ENCODE measurements at regions not wholly inside any gene's neighbourhood (a gene's known extent, or its start where the extent isn't known, plus 50 kb on each side); places are given as distances from the start of the nearest gene placed in this dataset.

- TF ChIP-seq EP300 (IDR thresholded peaks at IDR 0.05), result no peak
- no peak for TF ChIP-seq CTCF (IDR thresholded peaks at IDR 0.05)
- no peak for TF ChIP-seq POLR2A (IDR thresholded peaks at IDR 0.05)
- no peak for TF ChIP-seq POLR2AphosphoS5 (IDR thresholded peaks at IDR 0.05)
- Histone ChIP-seq H3K36me3 (no peaks in the 10 kb centered on the region), H3K27ac (no peak overlapping the region), H3K4me3 (no peak overlapping the region), H3K27me3 (no peaks in the 10 kb centered on the region), H3K4me1 (no peaks in the 10 kb centered on the region), H3K9me3 (no peaks in the 10 kb centered on the region)
- WGBS, 2 donors, result 87 to 92% methylated on average over 2 of the region's 2 CpGs
- ATAC-seq (ENCODE audit: low FRiP score in 2 of 2) (no peak), DNase-seq (no peak)
These were observed 156.4 kb upstream of the GYPA start for GRCh38 chr4:144296941-144297340.

GRCh38 chr4:144298519-144298918, 158.0 kb upstream of the GYPA start:
- Histone ChIP-seq H3K4me1 (no peaks in the 10 kb centered on the region), H3K27me3 (no peaks in the 10 kb centered on the region), H3K27ac (no peak overlapping the region), H3K9me3 (no peaks in the 10 kb centered on the region), H3K4me3 (no peak overlapping the region), H3K36me3 (no peaks in the 10 kb centered on the region)
- 61 to 72% methylated on average over 3 of the region's 3 CpGs for WGBS, 2 donors
- DNase-seq (no peak), ATAC-seq (ENCODE audit: low FRiP score in 2 of 2) (no peak)
- TF ChIP-seq POLR2A (IDR thresholded peaks at IDR 0.05) (no peak), EP300 (IDR thresholded peaks at IDR 0.05) (no peak), POLR2AphosphoS5 (IDR thresholded peaks at IDR 0.05) (no peak), CTCF (IDR thresholded peaks at IDR 0.05) (no peak)

GRCh38 chr4:144300616-144301015, 160.1 kb upstream of the GYPA start:
- no peak for ATAC-seq (ENCODE audit: low FRiP score in 2 of 2)
- H3K27ac ChIP-seq, result no peak overlapping the region

GRCh38 chr4:144302704-144303536, 162.4 kb upstream of the GYPA start:
- TF ChIP-seq POLR2A (IDR thresholded peaks at IDR 0.05) (no peak), CTCF (IDR thresholded peaks at IDR 0.05) (no peak), POLR2AphosphoS5 (IDR thresholded peaks at IDR 0.05) (no peak), EP300 (IDR thresholded peaks at IDR 0.05) (no peak)
- ATAC-seq (ENCODE audit: low FRiP score in 2 of 2), result no peak
- H3K9me3 ChIP-seq, result no peaks in the 10 kb centered on the region
- H3K27me3 ChIP-seq, result no peaks in the 10 kb centered on the region
- H3K27ac ChIP-seq, result no peak overlapping the region
- H3K4me1 ChIP-seq, result no peaks in the 10 kb centered on the region
- no peak for DNase-seq
- no peak overlapping the region for H3K4me3 ChIP-seq
- no peaks in the 10 kb centered on the region for H3K36me3 ChIP-seq
- 71 to 72% methylated on average over 7 of the region's 7 CpGs for WGBS, 2 donors

More at GRCh38 chr4:144300616-144301015, 160.1 kb upstream of the GYPA start:
- no peaks in the 10 kb centered on the region for H3K27me3 ChIP-seq
- no peaks in the 10 kb centered on the region for H3K9me3 ChIP-seq
- WGBS, 2 donors, result 61 to 87% methylated on average over 2 of the region's 2 CpGs
- no peak for DNase-seq
- no peak overlapping the region for H3K4me3 ChIP-seq
- no peaks in the 10 kb centered on the region for H3K4me1 ChIP-seq
- H3K36me3 ChIP-seq, result no peaks in the 10 kb centered on the region
- TF ChIP-seq EP300 (IDR thresholded peaks at IDR 0.05) (no peak), POLR2A (IDR thresholded peaks at IDR 0.05) (no peak), POLR2AphosphoS5 (IDR thresholded peaks at IDR 0.05) (no peak), CTCF (IDR thresholded peaks at IDR 0.05) (no peak)

- no peak for ATAC-seq (ENCODE audit: low FRiP score in 2 of 2)
- H3K4me1 ChIP-seq, result no peaks in the 10 kb centered on the region
- no peak for DNase-seq
- H3K4me3 ChIP-seq, result no peak overlapping the region
- 85 to 90% methylated on average over 2 of the region's 2 CpGs for WGBS, 2 donors
- no peaks in the 10 kb centered on the region for H3K9me3 ChIP-seq
- H3K27ac ChIP-seq, result no peak overlapping the region
- H3K36me3 ChIP-seq, result no peaks in the 10 kb centered on the region
- H3K27me3 ChIP-seq, result no peaks in the 10 kb centered on the region
- TF ChIP-seq POLR2A (IDR thresholded peaks at IDR 0.05) (no peak), EP300 (IDR thresholded peaks at IDR 0.05) (no peak), POLR2AphosphoS5 (IDR thresholded peaks at IDR 0.05) (no peak), CTCF (IDR thresholded peaks at IDR 0.05) (no peak)
These were observed 163.5 kb upstream of the GYPA start for GRCh38 chr4:144304025-144304424.

All from upper lobe of left lung (tissue), 6 donors.